ENCODE measurements at regions not wholly inside any gene's neighbourhood (a gene's known extent, or its start where the extent isn't known, plus 50 kb on each side); places are given as distances from the start of the nearest gene placed in this dataset.

DNA sequence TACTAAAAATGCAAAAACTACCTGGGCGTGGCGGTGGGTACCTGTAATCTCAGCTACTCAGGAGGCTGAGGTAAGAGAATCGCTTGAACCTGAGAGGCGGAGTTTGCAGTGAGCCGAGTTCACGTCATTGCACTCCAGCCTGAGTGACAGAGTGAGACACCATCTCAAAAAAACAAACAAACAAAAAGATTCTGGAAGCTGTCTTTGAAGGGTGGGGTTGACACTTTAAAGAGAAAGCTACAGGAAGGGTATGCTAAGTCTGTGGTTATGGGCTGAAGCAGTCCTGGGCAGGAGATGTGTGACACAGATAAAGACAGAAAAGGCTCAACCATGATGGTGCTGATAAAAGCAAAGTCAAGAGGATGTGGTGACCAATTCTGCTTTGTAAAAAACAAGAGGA, 328.5 kb upstream of the AMELY start:
- no peak overlapping the region for H3K4me3 ChIP-seq (ENCODE audit: extremely low read depth in 1 of 4, insufficient read depth in 2 of 4, low read depth in 3 of 4, low read length in 4 of 4)
- no peak overlapping the region for H2AK5ac ChIP-seq (ENCODE audit: low read depth, low read length)
- H3K79me2 ChIP-seq (ENCODE audit: control insufficient read depth in 1 of 2, insufficient read depth in 2 of 2, low read length in 2 of 2), result no peaks in the 10 kb centered on the region
- H4K91ac ChIP-seq (replicated peaks; ENCODE audit: insufficient read length, low read length), result no peak overlapping the region
- no peak overlapping the region for H3K23ac ChIP-seq (ENCODE audit: insufficient read length)
- DNase-seq (ENCODE audit: low read depth in 1 of 2, low spot score in 2 of 2) (no peak), FAIRE-seq (no peak)
- no peak overlapping the region for H3K56ac ChIP-seq (replicated peaks; ENCODE audit: insufficient read length, low read depth, low read length)
- H3K27ac ChIP-seq (ENCODE audit: low read depth, low read length), result no peak overlapping the region
- H4K8ac ChIP-seq (ENCODE audit: extremely low read depth, insufficient read depth, low read length), result no peak overlapping the region
- no peak overlapping the region for H2BK12ac ChIP-seq (ENCODE audit: low read depth, low read length)
- H2BK120ac ChIP-seq (replicated peaks; ENCODE audit: low read depth, low read length), result no peak overlapping the region
- H3K9ac ChIP-seq (replicated peaks in 1 of 4; ENCODE audit: extremely low read depth in 1 of 4, low read depth in 3 of 4, low read length in 3 of 4), result no peak overlapping the region
- H3K79me1 ChIP-seq (ENCODE audit: low read depth, low read length), result no peaks in the 10 kb centered on the region
- H3K36me3 ChIP-seq (ENCODE audit: control insufficient read depth in 2 of 4, insufficient read depth in 4 of 4, low read length in 3 of 4), result no peaks in the 10 kb centered on the region
- ChIA-PET CTCF (ENCODE audit: partially characterized antibody) (no interaction called here), POLR2A (ENCODE audit: partially characterized antibody) (no interaction called here)
- no peak overlapping the region for H3K4me2 ChIP-seq (ENCODE audit: insufficient read depth in 1 of 2, low read depth in 2 of 2, low read length in 2 of 2)
- no peak overlapping the region for H2BK5ac ChIP-seq (ENCODE audit: low read depth, low read length)
- no peaks in the 10 kb centered on the region for H3K9me3 ChIP-seq (ENCODE audit: insufficient read depth in 2 of 2, low read depth in 1 of 2, low read length in 1 of 2)
- no peaks in the 10 kb centered on the region for H4K20me1 ChIP-seq (replicated peaks in 1 of 2; ENCODE audit: control insufficient read depth in 1 of 2, insufficient read depth in 2 of 2, low read length in 2 of 2)
- H3K4me1 ChIP-seq (replicated peaks in 1 of 4; ENCODE audit: control insufficient read depth in 3 of 4, insufficient read depth in 4 of 4, low read length in 3 of 4), result no peaks in the 10 kb centered on the region
- TF ChIP-seq SRF (IDR thresholded peaks at IDR 0.05; ENCODE audit: low read depth, low read length), result no peak
- no peak overlapping the region for H2AFZ ChIP-seq (ENCODE audit: low read length)
- 100% methylated on average over 6 of the region's 6 CpGs; no CpG with 5 or more reads in 1 of the 2 experiments for WGBS, 2 experiments (ENCODE audit: extremely low coverage in 1 of 2, insufficient coverage in 1 of 2, insufficient read length in 1 of 2, insufficient replicate concordance in 2 of 2, low coverage in 1 of 2, low lambda C conversion rate in 2 of 2, missing lambda C conversion rate in 1 of 2)
- no peaks in the 10 kb centered on the region for H3K27me3 ChIP-seq (replicated peaks in 1 of 4; ENCODE audit: control insufficient read depth in 3 of 4, extremely low read depth in 1 of 4, insufficient read depth in 3 of 4, low read length in 3 of 4)
- H2BK15ac ChIP-seq (ENCODE audit: low read length), result no peak overlapping the region
- no peak overlapping the region for H3K14ac ChIP-seq (ENCODE audit: insufficient read length)
- H3K23me2 ChIP-seq (ENCODE audit: low read depth, low read length), result no peaks in the 10 kb centered on the region
- H2BK20ac ChIP-seq (ENCODE audit: low read length), result no peak overlapping the region
- H3K4ac ChIP-seq (replicated peaks; ENCODE audit: insufficient read length, low read depth, low read length), result no peak overlapping the region
- no peak overlapping the region for H4K5ac ChIP-seq (ENCODE audit: insufficient read length, low read depth, low read length)
- no peak overlapping the region for H3K18ac ChIP-seq (ENCODE audit: extremely low read depth, low read length)

All from H1 (cell line).